Astrocyte (in vitro differentiated cells and primary cell): ENCODE measurements at regions not wholly inside any gene's neighbourhood (a gene's known extent, or its start where the extent isn't known, plus 50 kb on each side); places are given as distances from the start of the nearest gene placed in this dataset.

Experiments
- CTCF ChIP-seq: IDR thresholded peaks from 2 replicates; pipeline ENCODE4 v1.5.1; 2011; ENCODE audit warnings: low read depth, mild to moderate bottlenecking, inconsistent platforms, low read length, moderate library complexity; ENCODE audit not compliant: insufficient read depth
- EZH2 ChIP-seq: IDR thresholded peaks from 2 replicates; pipeline ENCODE4 v1.6.1; 2012; ENCODE audit warnings: mild to moderate bottlenecking, low read length, inconsistent platforms; ENCODE audit not compliant: insufficient read depth

- TF ChIP-seq CTCF = no peak
- no peak for TF ChIP-seq EZH2
Measured at GRCh38 chr16:51666821-51667220, 515.8 kb upstream of the SALL1 start.
